A673 (cell line): ENCODE measurements at regions not wholly inside any gene's neighbourhood (a gene's known extent, or its start where the extent isn't known, plus 50 kb on each side); places are given as distances from the start of the nearest gene placed in this dataset.

Experiments
- CTCF ChIP-seq: fragments of 300-800, 200-600 bp; sonication (generic); conservative IDR thresholded peaks from 2 replicates; pipeline ENCODE4 v1.5.1; 2017; ENCODE audit warnings: low read depth, mild to moderate bottlenecking, antibody characterized with exemption, low read length, moderate library complexity, mixed read lengths
- EZH2 ChIP-seq: fragments of 200-600 bp; sonication (generic); IDR thresholded peaks from 2 replicates; pipeline ENCODE4 v1.6.1; 2017; ENCODE audit warnings: borderline replicate concordance, low read depth, mild to moderate bottlenecking, mixed read lengths, antibody characterized with exemption, low read length; ENCODE audit not compliant: poor library complexity, severe bottlenecking

- TF ChIP-seq CTCF (no peak), EZH2 (no peak)
These were observed 540.2 kb upstream of the TMEM132C start for GRCh38 chr12:127726671-127727315.
